ENCODE measurements at regions not wholly inside any gene's neighbourhood (a gene's known extent, or its start where the extent isn't known, plus 50 kb on each side); places are given as distances from the start of the nearest gene placed in this dataset.
"Not testable (repeated sequence)": the region's sequence is repeated elsewhere in the genome, so short reads cannot be mapped to it uniquely, and the experiment has no call there.

GRCh38 chr19:29884044-29884443, 58.0 kb upstream of the URI1 start:
- Histone ChIP-seq H3K36me3 (replicated peaks; ENCODE audit: low read depth, low read length) (no peaks in the 10 kb centered on the region), H3K27me3 (ENCODE audit: low read depth, low read length) (peaks cover 24% of the 10 kb centered on the region), H3K27ac (ENCODE audit: low read length) (no peak overlapping the region), H3K9me3 (ENCODE audit: insufficient read depth, low read length) (no peaks in the 10 kb centered on the region), H3K79me2 (ENCODE audit: low read length) (no peaks in the 10 kb centered on the region), H3K9ac (ENCODE audit: low read length) (no peak overlapping the region), H3K4me1 (ENCODE audit: low read length) (no peaks in the 10 kb centered on the region), H2AFZ (ENCODE audit: low read depth, low read length) (no peak overlapping the region), H3K4me2 (ENCODE audit: low read length) (no peak overlapping the region), H3K4me3 (ENCODE audit: low read length) (no peak overlapping the region), H4K20me1 (ENCODE audit: insufficient read depth, low read length) (no peaks in the 10 kb centered on the region)
- no peak for TF ChIP-seq EZH2phosphoT487 (IDR thresholded peaks at IDR 0.05; ENCODE audit: low read depth)

- Histone ChIP-seq H3K4me1 (ENCODE audit: low read length) (no peaks in the 10 kb centered on the region), H3K9me3 (ENCODE audit: insufficient read depth, low read length) (no peaks in the 10 kb centered on the region), H3K4me2 (ENCODE audit: low read length) (no peak overlapping the region), H3K27ac (ENCODE audit: low read length) (no peak overlapping the region), H3K9ac (ENCODE audit: low read length) (no peak overlapping the region), H2AFZ (ENCODE audit: low read depth, low read length) (no peak overlapping the region), H3K36me3 (replicated peaks; ENCODE audit: low read depth, low read length) (no peaks in the 10 kb centered on the region), H3K27me3 (ENCODE audit: low read depth, low read length) (peaks cover 23% of the 10 kb centered on the region), H4K20me1 (ENCODE audit: insufficient read depth, low read length) (no peaks in the 10 kb centered on the region), H3K79me2 (ENCODE audit: low read length) (no peaks in the 10 kb centered on the region), H3K4me3 (ENCODE audit: low read length) (no peak overlapping the region)
- TF ChIP-seq EZH2phosphoT487 (IDR thresholded peaks at IDR 0.05; ENCODE audit: low read depth) (no peak), CTCF (IDR thresholded peaks at IDR 0.05; ENCODE audit: low read depth, low read length) (no peak)
Measured at GRCh38 chr19:29884466-29884865, 57.6 kb upstream of the URI1 start.

GRCh38 chr19:29886106-29886505, 55.9 kb upstream of the URI1 start:
- H2AFZ ChIP-seq (ENCODE audit: low read depth, low read length); H3K79me2 ChIP-seq (ENCODE audit: low read length); H3K9me3 ChIP-seq (ENCODE audit: insufficient read depth, low read length); H3K4me1 ChIP-seq (ENCODE audit: low read length); H3K27ac ChIP-seq (ENCODE audit: low read length); H3K36me3 ChIP-seq (replicated peaks; ENCODE audit: low read depth, low read length); H3K9ac ChIP-seq (ENCODE audit: low read length); H3K4me3 ChIP-seq (ENCODE audit: low read length); H3K4me2 ChIP-seq (ENCODE audit: low read length); H4K20me1 ChIP-seq (ENCODE audit: insufficient read depth, low read length): not testable (repeated sequence)
- peaks cover 14% of the 10 kb centered on the region for H3K27me3 ChIP-seq (ENCODE audit: low read depth, low read length)

GRCh38 chr19:29886586-29886985, 55.5 kb upstream of the URI1 start:
- peaks cover 9% of the 10 kb centered on the region for H3K27me3 ChIP-seq (ENCODE audit: low read depth, low read length)
- H3K4me1 ChIP-seq (ENCODE audit: low read length), result no peaks in the 10 kb centered on the region
- H4K20me1 ChIP-seq (ENCODE audit: insufficient read depth, low read length), result no peaks in the 10 kb centered on the region
- H3K9ac ChIP-seq (ENCODE audit: low read length), result no peak overlapping the region
- no peaks in the 10 kb centered on the region for H3K36me3 ChIP-seq (replicated peaks; ENCODE audit: low read depth, low read length)
- no peaks in the 10 kb centered on the region for H3K9me3 ChIP-seq (ENCODE audit: insufficient read depth, low read length)
- H3K27ac ChIP-seq (ENCODE audit: low read length), result no peak overlapping the region
- H2AFZ ChIP-seq (ENCODE audit: low read depth, low read length), result no peak overlapping the region
- H3K4me3 ChIP-seq (ENCODE audit: low read length), result no peak overlapping the region
- H3K4me2 ChIP-seq (ENCODE audit: low read length), result no peak overlapping the region
- TF ChIP-seq CTCF (IDR thresholded peaks at IDR 0.05; ENCODE audit: low read depth, low read length), result no peak
- no peak for TF ChIP-seq EZH2phosphoT487 (IDR thresholded peaks at IDR 0.05; ENCODE audit: low read depth)
- no peaks in the 10 kb centered on the region for H3K79me2 ChIP-seq (ENCODE audit: low read length)

- Histone ChIP-seq H3K36me3 (replicated peaks; ENCODE audit: low read depth, low read length) (no peaks in the 10 kb centered on the region), H3K4me3 (ENCODE audit: low read length) (no peak overlapping the region), H3K9me3 (ENCODE audit: insufficient read depth, low read length) (no peaks in the 10 kb centered on the region), H4K20me1 (ENCODE audit: insufficient read depth, low read length) (no peaks in the 10 kb centered on the region), H3K4me1 (ENCODE audit: low read length) (no peaks in the 10 kb centered on the region), H2AFZ (ENCODE audit: low read depth, low read length) (no peak overlapping the region), H3K4me2 (ENCODE audit: low read length) (no peak overlapping the region), H3K9ac (ENCODE audit: low read length) (no peak overlapping the region), H3K79me2 (ENCODE audit: low read length) (no peaks in the 10 kb centered on the region), H3K27ac (ENCODE audit: low read length) (no peak overlapping the region), H3K27me3 (ENCODE audit: low read depth, low read length) (peaks cover 7% of the 10 kb centered on the region; the same call in 1 of the 2 replicates)
- no peak for TF ChIP-seq CTCF (IDR thresholded peaks at IDR 0.05; ENCODE audit: low read depth, low read length)
- no peak for TF ChIP-seq EZH2phosphoT487 (IDR thresholded peaks at IDR 0.05; ENCODE audit: low read depth)
Measured at GRCh38 chr19:29887442-29887855, 54.6 kb upstream of the URI1 start.

- not testable (repeated sequence) for H3K9ac ChIP-seq (ENCODE audit: low read length); H2AFZ ChIP-seq (ENCODE audit: low read depth, low read length); H3K27me3 ChIP-seq (ENCODE audit: low read depth, low read length); H3K4me3 ChIP-seq (ENCODE audit: low read length); H4K20me1 ChIP-seq (ENCODE audit: insufficient read depth, low read length); H3K4me2 ChIP-seq (ENCODE audit: low read length); H3K4me1 ChIP-seq (ENCODE audit: low read length); H3K9me3 ChIP-seq (ENCODE audit: insufficient read depth, low read length); H3K27ac ChIP-seq (ENCODE audit: low read length); H3K79me2 ChIP-seq (ENCODE audit: low read length); H3K36me3 ChIP-seq (replicated peaks; ENCODE audit: low read depth, low read length)
Measured at GRCh38 chr19:29888047-29888446, 54.0 kb upstream of the URI1 start.
